ENCODE measurements at regions not wholly inside any gene's neighbourhood (a gene's known extent, or its start where the extent isn't known, plus 50 kb on each side); places are given as distances from the start of the nearest gene placed in this dataset.

DNA sequence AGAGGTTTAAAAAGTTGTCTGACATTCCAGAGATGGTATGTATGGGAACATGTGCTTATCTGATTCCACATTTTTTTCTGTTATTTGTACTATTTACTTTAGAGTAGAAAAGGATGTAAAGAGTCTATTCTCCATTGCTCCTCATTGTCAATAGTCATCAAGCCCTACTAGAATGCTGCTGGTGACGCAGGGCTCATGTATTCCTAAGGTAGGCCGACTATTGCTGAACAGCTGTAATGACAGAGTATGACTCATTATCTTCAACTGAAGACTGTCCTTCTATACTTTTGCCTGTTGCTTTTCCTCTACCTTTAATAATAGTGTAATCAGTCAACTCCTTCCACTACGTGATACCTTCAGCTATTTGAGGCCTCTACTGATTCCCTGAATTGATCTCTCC lies 509.1 kb upstream of the NR3C2 start:
- TF ChIP-seq TAF1 (IDR thresholded peaks at IDR 0.05; ENCODE audit: borderline replicate concordance, low read depth, low read length), result no peak
- no peak for TF ChIP-seq POLR2A (IDR thresholded peaks at IDR 0.05; ENCODE audit: low read depth, low read length)
- no peak for TF ChIP-seq POLR2AphosphoS5 (IDR thresholded peaks at IDR 0.05; ENCODE audit: low read depth, low read length)
